Renal pelvis (tissue), 1 donor: ENCODE measurements at regions not wholly inside any gene's neighbourhood (a gene's known extent, or its start where the extent isn't known, plus 50 kb on each side); places are given as distances from the start of the nearest gene placed in this dataset.
"Not testable (repeated sequence)": the region's sequence is repeated elsewhere in the genome, so short reads cannot be mapped to it uniquely, and the experiment has no call there.

ENCODE experiments used
- DNase-seq: peaks from one replicate; pipeline ENCODE4 v3.0.0-alpha.2; 2013

- no peak for DNase-seq
Measured at GRCh38 chr7:136533732-136534131, 334.7 kb upstream of the CHRM2 start.

- no peak for DNase-seq
Measured at GRCh38 chr7:136530831-136531230, 337.6 kb upstream of the CHRM2 start.

- DNase-seq = no peak
Measured at GRCh38 chr7:136528329-136528728, 340.1 kb upstream of the CHRM2 start.

- no peak for DNase-seq
Measured at GRCh38 chr7:136527554-136527953, 340.9 kb upstream of the CHRM2 start.

GRCh38 chr7:136526408-136527105 is 341.9 kb upstream of the CHRM2 start:
- no peak for DNase-seq

GRCh38 chr7:136523571-136523970 is 344.9 kb upstream of the CHRM2 start:
- DNase-seq = no peak

GRCh38 chr7:136517971-136518370 is 350.5 kb upstream of the CHRM2 start:
- no peak for DNase-seq

- no peak for DNase-seq
Measured at GRCh38 chr7:136514776-136515175, 353.7 kb upstream of the CHRM2 start.

GRCh38 chr7:136513744-136514143 is 354.7 kb upstream of the CHRM2 start:
- DNase-seq = no peak

GRCh38 chr7:136509466-136509865 is 359.0 kb upstream of the CHRM2 start:
- DNase-seq = no peak

GRCh38 chr7:136502162-136502561 is 366.3 kb upstream of the CHRM2 start:
- no peak for DNase-seq

- no peak for DNase-seq
Measured at GRCh38 chr7:136501151-136501550, 367.3 kb upstream of the CHRM2 start.

- DNase-seq = no peak
Measured at GRCh38 chr7:136496551-136496950, 371.9 kb upstream of the CHRM2 start.

- DNase-seq = no peak
Measured at GRCh38 chr7:136495081-136495480, 373.4 kb upstream of the CHRM2 start.

- no peak for DNase-seq
Measured at GRCh38 chr7:136492366-136492765, 376.1 kb upstream of the CHRM2 start.

- no peak for DNase-seq
Measured at GRCh38 chr7:136489808-136490207, 378.6 kb upstream of the CHRM2 start.

- no peak for DNase-seq
Measured at GRCh38 chr7:136480901-136481300, 387.6 kb upstream of the CHRM2 start.

GRCh38 chr7:136479922-136480321 is 388.5 kb upstream of the CHRM2 start:
- DNase-seq = no peak

- no peak for DNase-seq
Measured at GRCh38 chr7:136470179-136470578, 398.3 kb upstream of the CHRM2 start.

GRCh38 chr7:136452949-136453348 is 415.5 kb upstream of the CHRM2 start:
- no peak for DNase-seq

- DNase-seq = peak; percentile 4
Measured at GRCh38 chr7:136446751-136447150, 421.7 kb upstream of the CHRM2 start.

- no peak for DNase-seq
Measured at GRCh38 chr7:136441835-136442234, 426.6 kb upstream of the CHRM2 start.

- not testable (repeated sequence) for DNase-seq
Measured at GRCh38 chr7:136431736-136432135, 436.7 kb upstream of the CHRM2 start.

GRCh38 chr7:136424058-136424457 is 444.4 kb upstream of the CHRM2 start:
- DNase-seq = no peak
